ENCODE measurements at regions not wholly inside any gene's neighbourhood (a gene's known extent, or its start where the extent isn't known, plus 50 kb on each side); places are given as distances from the start of the nearest gene placed in this dataset.
A peak's percentile ranks its signal among the peaks of the same experiment; 100 is the strongest.

DNA sequence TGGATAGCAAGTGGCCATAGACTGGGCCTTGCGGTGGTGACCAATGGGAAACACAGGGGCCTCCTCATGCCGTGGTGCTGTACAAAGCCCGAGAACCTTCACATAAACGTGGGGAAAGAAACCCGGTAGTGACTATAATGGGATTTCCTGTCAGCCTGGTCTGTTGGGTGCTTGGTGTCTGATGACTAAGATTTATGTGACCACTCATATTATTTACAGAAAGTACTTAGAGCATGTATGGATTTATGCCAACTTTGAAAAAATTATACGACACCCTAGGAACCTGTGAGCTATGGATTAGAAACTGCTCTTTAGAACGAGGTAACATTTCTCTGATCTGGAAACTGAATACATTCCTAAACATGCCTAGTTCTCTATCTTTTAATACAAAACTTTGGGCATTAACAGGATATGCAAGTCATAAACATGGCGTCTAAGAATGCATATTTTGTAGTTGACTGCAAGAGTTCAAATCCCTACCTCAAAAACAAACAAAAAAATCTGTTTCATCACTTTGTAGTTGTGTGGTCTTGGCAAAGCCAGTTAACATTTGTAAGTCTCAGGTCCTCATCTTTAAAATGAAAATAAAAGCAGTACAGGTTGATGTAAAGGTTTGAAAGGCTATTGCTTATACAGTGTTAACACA is 85.4 kb downstream of the TMEM167A start:
- Mint-ChIP-seq H3K27ac (no peak overlapping the region), H3K36me3 (peaks cover 5% of the 10 kb centered on the region), H3K4me1 (ENCODE audit: unreplicated experiment) (peaks cover 9% of the 10 kb centered on the region), H3K27me3 (peaks cover 16% of the 10 kb centered on the region), H3K4me3 (no peak overlapping the region), H3K9me3 (peaks cover 13% of the 10 kb centered on the region)
- TF ChIP-seq, protein P1, sequence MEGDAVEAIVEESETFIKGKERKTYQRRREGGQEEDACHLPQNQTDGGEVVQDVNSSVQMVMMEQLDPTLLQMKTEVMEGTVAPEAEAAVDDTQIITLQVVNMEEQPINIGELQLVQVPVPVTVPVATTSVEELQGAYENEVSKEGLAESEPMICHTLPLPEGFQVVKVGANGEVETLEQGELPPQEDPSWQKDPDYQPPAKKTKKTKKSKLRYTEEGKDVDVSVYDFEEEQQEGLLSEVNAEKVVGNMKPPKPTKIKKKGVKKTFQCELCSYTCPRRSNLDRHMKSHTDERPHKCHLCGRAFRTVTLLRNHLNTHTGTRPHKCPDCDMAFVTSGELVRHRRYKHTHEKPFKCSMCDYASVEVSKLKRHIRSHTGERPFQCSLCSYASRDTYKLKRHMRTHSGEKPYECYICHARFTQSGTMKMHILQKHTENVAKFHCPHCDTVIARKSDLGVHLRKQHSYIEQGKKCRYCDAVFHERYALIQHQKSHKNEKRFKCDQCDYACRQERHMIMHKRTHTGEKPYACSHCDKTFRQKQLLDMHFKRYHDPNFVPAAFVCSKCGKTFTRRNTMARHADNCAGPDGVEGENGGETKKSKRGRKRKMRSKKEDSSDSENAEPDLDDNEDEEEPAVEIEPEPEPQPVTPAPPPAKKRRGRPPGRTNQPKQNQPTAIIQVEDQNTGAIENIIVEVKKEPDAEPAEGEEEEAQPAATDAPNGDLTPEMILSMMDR (conservative IDR thresholded peaks at IDR 0.05), result no peak
- DNase-seq (ENCODE audit: extremely low spot score, unreplicated experiment), result no peak

DNA sequence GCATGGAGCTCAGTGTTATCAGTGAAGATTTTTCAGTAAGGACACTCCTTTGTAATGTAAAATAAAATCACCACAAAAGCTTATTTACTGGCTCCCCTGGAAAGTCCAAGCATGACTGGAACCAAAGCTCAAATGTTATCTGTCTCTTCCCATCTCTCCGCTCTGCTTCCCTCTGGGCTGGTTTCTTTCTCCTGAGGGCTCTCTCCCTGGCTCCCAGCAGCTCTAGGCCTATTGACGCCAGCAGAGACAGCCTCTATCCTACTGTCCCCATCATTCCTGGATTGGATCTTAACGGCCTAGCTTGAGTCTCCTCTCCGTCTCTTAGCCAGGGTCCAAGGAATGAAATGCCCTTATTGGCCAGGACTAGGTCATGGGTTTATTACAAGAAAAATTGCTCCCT is 86.1 kb downstream of the TMEM167A start:
- DNase-seq (ENCODE audit: extremely low spot score, unreplicated experiment), result no peak
- TF ChIP-seq, protein P1 (conservative IDR thresholded peaks at IDR 0.05), result no peak
- no peak overlapping the region for H3K4me3 Mint-ChIP-seq
- peaks cover 16% of the 10 kb centered on the region for H3K27me3 Mint-ChIP-seq
- no peak overlapping the region for H3K27ac Mint-ChIP-seq
- peaks cover 9% of the 10 kb centered on the region for H3K4me1 Mint-ChIP-seq (ENCODE audit: unreplicated experiment)
- H3K9me3 Mint-ChIP-seq, result peaks cover 13% of the 10 kb centered on the region
- peaks cover 5% of the 10 kb centered on the region for H3K36me3 Mint-ChIP-seq

DNA sequence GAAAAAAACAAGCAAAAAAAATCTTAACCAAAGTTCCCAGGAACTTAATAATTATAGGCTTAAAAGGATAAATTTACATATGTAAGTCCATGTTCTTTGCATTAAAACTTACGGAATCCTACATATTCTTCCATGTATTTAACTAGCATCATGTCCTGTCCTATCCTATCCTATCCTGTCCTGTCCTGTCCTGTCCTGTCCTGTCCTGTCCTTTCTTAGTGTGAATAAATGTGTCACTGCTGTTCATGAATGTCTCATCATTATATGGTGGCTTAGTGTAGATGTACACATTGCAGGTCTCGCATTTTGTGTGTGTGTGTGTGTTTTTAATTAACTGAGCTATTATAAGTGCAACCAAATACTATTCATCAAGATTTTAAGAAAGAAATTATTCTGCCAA is 90.0 kb downstream of the TMEM167A start:
- TF ChIP-seq, protein P1 (conservative IDR thresholded peaks at IDR 0.05), result no peak
- Mint-ChIP-seq H3K27ac (no peak overlapping the region), H3K27me3 (peaks cover 15% of the 10 kb centered on the region), H3K36me3 (peaks cover 5% of the 10 kb centered on the region), H3K4me3 (no peak overlapping the region), H3K9me3 (peaks cover 13% of the 10 kb centered on the region), H3K4me1 (ENCODE audit: unreplicated experiment) (peaks cover 21% of the 10 kb centered on the region)
- no peak for DNase-seq (ENCODE audit: extremely low spot score, unreplicated experiment)

DNA sequence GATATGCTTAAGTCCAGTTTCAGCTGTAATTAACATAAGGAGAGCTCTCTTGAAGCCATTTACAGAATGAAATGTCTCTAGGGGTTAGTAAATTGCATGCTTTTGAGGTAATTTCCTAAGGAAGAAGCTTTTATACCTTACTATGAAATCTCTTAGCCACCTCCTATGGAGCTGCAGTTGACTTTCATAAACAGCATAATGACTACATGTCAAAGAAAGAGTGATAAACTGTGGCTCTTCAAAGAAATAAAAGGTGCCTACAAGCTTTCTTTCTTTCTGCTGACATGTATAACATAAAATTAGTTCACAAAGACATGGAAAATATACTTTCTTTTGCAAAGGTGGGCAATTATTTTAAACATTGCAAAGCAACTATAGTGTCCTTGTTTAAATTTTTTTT is 90.8 kb downstream of the TMEM167A start:
- no peak for DNase-seq (ENCODE audit: extremely low spot score, unreplicated experiment)
- peaks cover 21% of the 10 kb centered on the region for H3K9me3 Mint-ChIP-seq
- peaks cover 23% of the 10 kb centered on the region for H3K27me3 Mint-ChIP-seq
- no peak overlapping the region for H3K27ac Mint-ChIP-seq
- peaks cover 21% of the 10 kb centered on the region for H3K4me1 Mint-ChIP-seq (ENCODE audit: unreplicated experiment)
- no peak overlapping the region for H3K4me3 Mint-ChIP-seq
- TF ChIP-seq, protein P1 (conservative IDR thresholded peaks at IDR 0.05), result no peak
- H3K36me3 Mint-ChIP-seq, result peaks cover 5% of the 10 kb centered on the region

DNA sequence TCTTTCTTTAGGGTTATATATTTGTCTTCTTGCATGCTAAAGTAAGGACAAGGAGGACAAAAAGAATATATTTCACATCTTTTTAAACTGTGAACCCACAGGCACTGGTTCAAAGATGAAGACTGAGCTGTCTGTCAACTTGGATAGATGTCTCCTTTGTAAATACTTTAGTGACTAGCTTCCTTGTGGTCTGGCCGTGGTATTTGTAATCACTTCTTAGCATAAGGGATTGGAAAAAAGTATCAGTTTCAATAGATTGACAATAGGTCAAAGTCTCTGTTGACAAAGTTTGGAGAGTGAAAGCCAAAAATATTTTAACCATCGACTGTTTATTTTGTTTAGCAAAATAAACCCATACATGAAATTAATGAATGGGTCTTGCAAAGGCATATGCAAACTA is 91.4 kb downstream of the TMEM167A start:
- Mint-ChIP-seq H3K27ac (peak overlapping the region; percentile 47), H3K9me3 (peaks cover 22% of the 10 kb centered on the region), H3K36me3 (peaks cover 5% of the 10 kb centered on the region), H3K4me3 (peak overlapping the region; percentile 29), H3K27me3 (peaks cover 24% of the 10 kb centered on the region), H3K4me1 (ENCODE audit: unreplicated experiment) (peaks cover 21% of the 10 kb centered on the region)
- TF ChIP-seq, protein P1 (conservative IDR thresholded peaks at IDR 0.05), result no peak
- no peak for DNase-seq (ENCODE audit: extremely low spot score, unreplicated experiment)

All from type B pancreatic cell (in vitro differentiated cells).